Panc1 (cell line): ENCODE measurements at regions not wholly inside any gene's neighbourhood (a gene's known extent, or its start where the extent isn't known, plus 50 kb on each side); places are given as distances from the start of the nearest gene placed in this dataset.

ENCODE experiments used
- POLR2AphosphoS5 ChIP-seq: IDR thresholded peaks from 2 replicates; pipeline ENCODE4 v1.6.1; 2012; ENCODE audit warnings: mild to moderate bottlenecking, low read depth, low read length, moderate library complexity
- SIN3A ChIP-seq: IDR thresholded peaks from 2 replicates; pipeline ENCODE4 v1.6.1; 2012; ENCODE audit warnings: low read depth, mild to moderate bottlenecking, low read length, moderate library complexity, borderline replicate concordance; ENCODE audit not compliant: insufficient read depth
- TCF7L2 ChIP-seq: IDR thresholded peaks from 2 replicates; pipeline ENCODE4 v1.6.1; 2011; ENCODE audit warnings: mild to moderate bottlenecking, low read depth, low read length, inconsistent platforms
- TF ChIP-seq, protein P1 (sequence below): fragments of 450-650 bp; IDR thresholded peaks from 2 replicates; pipeline ENCODE4 v1.5.1; 2017; ENCODE audit warnings: mild to moderate bottlenecking
- TF ChIP-seq, protein P2 (sequence below), 2 experiments: IDR thresholded peaks; 2 replicates each; pipeline ENCODE4 v1.6.1; 2011 to 2012; ENCODE audit warnings: low read depth in 2 of 2, control low read depth in 1 of 2, low read length in 1 of 2, mild to moderate bottlenecking in 1 of 2, moderate library complexity in 1 of 2; ENCODE audit not compliant: insufficient read depth in 1 of 2

GRCh38 chrX:7389576-7389975 is 241.6 kb upstream of the PUDP start:
- TF ChIP-seq, protein P1, sequence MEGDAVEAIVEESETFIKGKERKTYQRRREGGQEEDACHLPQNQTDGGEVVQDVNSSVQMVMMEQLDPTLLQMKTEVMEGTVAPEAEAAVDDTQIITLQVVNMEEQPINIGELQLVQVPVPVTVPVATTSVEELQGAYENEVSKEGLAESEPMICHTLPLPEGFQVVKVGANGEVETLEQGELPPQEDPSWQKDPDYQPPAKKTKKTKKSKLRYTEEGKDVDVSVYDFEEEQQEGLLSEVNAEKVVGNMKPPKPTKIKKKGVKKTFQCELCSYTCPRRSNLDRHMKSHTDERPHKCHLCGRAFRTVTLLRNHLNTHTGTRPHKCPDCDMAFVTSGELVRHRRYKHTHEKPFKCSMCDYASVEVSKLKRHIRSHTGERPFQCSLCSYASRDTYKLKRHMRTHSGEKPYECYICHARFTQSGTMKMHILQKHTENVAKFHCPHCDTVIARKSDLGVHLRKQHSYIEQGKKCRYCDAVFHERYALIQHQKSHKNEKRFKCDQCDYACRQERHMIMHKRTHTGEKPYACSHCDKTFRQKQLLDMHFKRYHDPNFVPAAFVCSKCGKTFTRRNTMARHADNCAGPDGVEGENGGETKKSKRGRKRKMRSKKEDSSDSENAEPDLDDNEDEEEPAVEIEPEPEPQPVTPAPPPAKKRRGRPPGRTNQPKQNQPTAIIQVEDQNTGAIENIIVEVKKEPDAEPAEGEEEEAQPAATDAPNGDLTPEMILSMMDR = no peak
- TF ChIP-seq TCF7L2 = no peak
- TF ChIP-seq POLR2AphosphoS5 = no peak
- no peak for TF ChIP-seq SIN3A
- TF ChIP-seq, protein P2, sequence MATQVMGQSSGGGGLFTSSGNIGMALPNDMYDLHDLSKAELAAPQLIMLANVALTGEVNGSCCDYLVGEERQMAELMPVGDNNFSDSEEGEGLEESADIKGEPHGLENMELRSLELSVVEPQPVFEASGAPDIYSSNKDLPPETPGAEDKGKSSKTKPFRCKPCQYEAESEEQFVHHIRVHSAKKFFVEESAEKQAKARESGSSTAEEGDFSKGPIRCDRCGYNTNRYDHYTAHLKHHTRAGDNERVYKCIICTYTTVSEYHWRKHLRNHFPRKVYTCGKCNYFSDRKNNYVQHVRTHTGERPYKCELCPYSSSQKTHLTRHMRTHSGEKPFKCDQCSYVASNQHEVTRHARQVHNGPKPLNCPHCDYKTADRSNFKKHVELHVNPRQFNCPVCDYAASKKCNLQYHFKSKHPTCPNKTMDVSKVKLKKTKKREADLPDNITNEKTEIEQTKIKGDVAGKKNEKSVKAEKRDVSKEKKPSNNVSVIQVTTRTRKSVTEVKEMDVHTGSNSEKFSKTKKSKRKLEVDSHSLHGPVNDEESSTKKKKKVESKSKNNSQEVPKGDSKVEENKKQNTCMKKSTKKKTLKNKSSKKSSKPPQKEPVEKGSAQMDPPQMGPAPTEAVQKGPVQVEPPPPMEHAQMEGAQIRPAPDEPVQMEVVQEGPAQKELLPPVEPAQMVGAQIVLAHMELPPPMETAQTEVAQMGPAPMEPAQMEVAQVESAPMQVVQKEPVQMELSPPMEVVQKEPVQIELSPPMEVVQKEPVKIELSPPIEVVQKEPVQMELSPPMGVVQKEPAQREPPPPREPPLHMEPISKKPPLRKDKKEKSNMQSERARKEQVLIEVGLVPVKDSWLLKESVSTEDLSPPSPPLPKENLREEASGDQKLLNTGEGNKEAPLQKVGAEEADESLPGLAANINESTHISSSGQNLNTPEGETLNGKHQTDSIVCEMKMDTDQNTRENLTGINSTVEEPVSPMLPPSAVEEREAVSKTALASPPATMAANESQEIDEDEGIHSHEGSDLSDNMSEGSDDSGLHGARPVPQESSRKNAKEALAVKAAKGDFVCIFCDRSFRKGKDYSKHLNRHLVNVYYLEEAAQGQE (IDR thresholded peaks at IDR 0.05; ENCODE audit: insufficient read depth in 1 of 2, low read depth in 2 of 2, low read length in 1 of 2) = no peak
